Neural cell (in vitro differentiated cells): ENCODE measurements at regions not wholly inside any gene's neighbourhood (a gene's known extent, or its start where the extent isn't known, plus 50 kb on each side); places are given as distances from the start of the nearest gene placed in this dataset.

Experiments used
- H2AFZ ChIP-seq: fragments of 200-600, 300-800 bp; sonication (generic), shearing (Covaris generic); 2 replicates; pipeline ENCODE4 v1.6.0; 2014; ENCODE audit warnings: low read depth, mild to moderate bottlenecking, antibody characterized with exemption, low read length, moderate library complexity
- H3F3A ChIP-seq: fragments of 200-600 bp; shearing (Covaris generic); 2 replicates; pipeline ENCODE4 v1.6.1; 2016; ENCODE audit warnings: mild to moderate bottlenecking, moderate library complexity, mixed read lengths, antibody characterized with exemption, low read length; ENCODE audit not compliant: insufficient read depth, poor library complexity, severe bottlenecking
- H3K27ac ChIP-seq: fragments of 200-600, 300-800 bp; sonication (generic), shearing (Covaris generic); 2 replicates; pipeline ENCODE4 v1.5.1; 2014; ENCODE audit warnings: mild to moderate bottlenecking, low read length, moderate library complexity
- H3K27me3 ChIP-seq: fragments of 300-800, 200-600 bp; sonication (generic), shearing (Covaris generic); 2 replicates; pipeline ENCODE4 v1.6.0; 2014; ENCODE audit warnings: mild to moderate bottlenecking, low read depth, low read length, moderate library complexity; ENCODE audit not compliant: insufficient read depth
- H3K36me3 ChIP-seq: fragments of 300-800, 200-600 bp; sonication (generic), shearing (Covaris generic); 2 replicates; pipeline ENCODE4 v1.5.1; 2014; ENCODE audit warnings: mild to moderate bottlenecking, antibody characterized with exemption, low read length, moderate library complexity; ENCODE audit not compliant: insufficient read depth
- H3K4me2 ChIP-seq: fragments of 300-800, 200-600 bp; sonication (generic), shearing (Covaris generic); 2 replicates; pipeline ENCODE4 v1.6.0; 2014; ENCODE audit warnings: mild to moderate bottlenecking, low read length
- H3K4me3 ChIP-seq: fragments of 300-800, 200-600 bp; sonication (generic), shearing (Covaris generic); 2 replicates; pipeline ENCODE4 v1.5.1; 2014; ENCODE audit warnings: mild to moderate bottlenecking, low read length, moderate library complexity
- H3K79me2 ChIP-seq: fragments of 200-600 bp; shearing (Covaris generic); replicated peaks from 2 replicates; pipeline ENCODE4 v1.6.0; 2014; ENCODE audit warnings: mild to moderate bottlenecking, low read length, moderate library complexity; ENCODE audit not compliant: insufficient read depth
- H3K9ac ChIP-seq: fragments of 300-800, 200-600 bp; sonication (generic), shearing (Covaris generic); 2 replicates; pipeline ENCODE4 v1.6.1; 2016; ENCODE audit warnings: mild to moderate bottlenecking, low read length, mixed read lengths
- H3K9me2 ChIP-seq: fragments of 200-600 bp; shearing (Covaris generic); 2 replicates; pipeline ENCODE4 v1.6.1; 2016; ENCODE audit warnings: mild to moderate bottlenecking, low read length, mixed read lengths; ENCODE audit not compliant: insufficient read depth
- H3K9me3 ChIP-seq: fragments of 200-600, 300-800 bp; sonication (generic), shearing (Covaris generic); 2 replicates; pipeline ENCODE4 v1.6.1; 2016; ENCODE audit warnings: mild to moderate bottlenecking, mixed run types, low read length, moderate library complexity, mixed read lengths
- H4K20me1 ChIP-seq: fragments of 200-600 bp; shearing (Covaris generic); 2 replicates; pipeline ENCODE4 v1.6.1; 2016; ENCODE audit warnings: mild to moderate bottlenecking, mixed run types; ENCODE audit not compliant: insufficient read depth
- EP300 ChIP-seq: fragments of 450-650 bp; conservative IDR thresholded peaks from 2 replicates; pipeline ENCODE4 v1.6.1; 2014; ENCODE audit warnings: antibody characterized with exemption, mild to moderate bottlenecking, moderate library complexity; ENCODE audit not compliant: poor library complexity, severe bottlenecking
- EZH2 ChIP-seq: fragments of 200-600, 300-800 bp; shearing (Covaris generic), sonication (generic); IDR thresholded peaks from 2 replicates; pipeline ENCODE4 v1.6.1; 2014; ENCODE audit warnings: antibody characterized with exemption, low read length, borderline replicate concordance, mild to moderate bottlenecking; ENCODE audit not compliant: insufficient read depth, poor library complexity, severe bottlenecking
- MXI1 ChIP-seq: fragments of 450-650 bp; conservative IDR thresholded peaks from 2 replicates; pipeline ENCODE4 v1.6.1; 2014; ENCODE audit warnings: antibody characterized with exemption, mild to moderate bottlenecking; ENCODE audit not compliant: poor library complexity, severe bottlenecking
- POLR2AphosphoS5 ChIP-seq: IDR thresholded peaks from 2 replicates; pipeline ENCODE4 v1.6.1; 2012
- RAD21 ChIP-seq: fragments of 450-650 bp; conservative IDR thresholded peaks from 2 replicates; pipeline ENCODE4 v1.6.1; 2014; ENCODE audit warnings: antibody characterized with exemption, mild to moderate bottlenecking, moderate library complexity
- SMC3 ChIP-seq: fragments of 450-650 bp; conservative IDR thresholded peaks from 2 replicates; pipeline ENCODE4 v1.6.1; 2014; ENCODE audit warnings: antibody characterized with exemption, mild to moderate bottlenecking, moderate library complexity; ENCODE audit not compliant: poor library complexity
- TAF1 ChIP-seq: IDR thresholded peaks from 2 replicates; pipeline ENCODE4 v1.6.1; 2012; ENCODE audit warnings: low read depth
- TF ChIP-seq, protein P1 (sequence below): fragments of 450-650 bp; IDR thresholded peaks from 2 replicates; pipeline ENCODE4 v1.5.1; 2014; ENCODE audit warnings: antibody characterized with exemption, mild to moderate bottlenecking, moderate library complexity; ENCODE audit not compliant: poor library complexity, severe bottlenecking
- TF ChIP-seq, protein P2 (sequence below): IDR thresholded peaks from 2 replicates; pipeline ENCODE4 v1.6.1; 2012; ENCODE audit warnings: borderline replicate concordance

DNA sequence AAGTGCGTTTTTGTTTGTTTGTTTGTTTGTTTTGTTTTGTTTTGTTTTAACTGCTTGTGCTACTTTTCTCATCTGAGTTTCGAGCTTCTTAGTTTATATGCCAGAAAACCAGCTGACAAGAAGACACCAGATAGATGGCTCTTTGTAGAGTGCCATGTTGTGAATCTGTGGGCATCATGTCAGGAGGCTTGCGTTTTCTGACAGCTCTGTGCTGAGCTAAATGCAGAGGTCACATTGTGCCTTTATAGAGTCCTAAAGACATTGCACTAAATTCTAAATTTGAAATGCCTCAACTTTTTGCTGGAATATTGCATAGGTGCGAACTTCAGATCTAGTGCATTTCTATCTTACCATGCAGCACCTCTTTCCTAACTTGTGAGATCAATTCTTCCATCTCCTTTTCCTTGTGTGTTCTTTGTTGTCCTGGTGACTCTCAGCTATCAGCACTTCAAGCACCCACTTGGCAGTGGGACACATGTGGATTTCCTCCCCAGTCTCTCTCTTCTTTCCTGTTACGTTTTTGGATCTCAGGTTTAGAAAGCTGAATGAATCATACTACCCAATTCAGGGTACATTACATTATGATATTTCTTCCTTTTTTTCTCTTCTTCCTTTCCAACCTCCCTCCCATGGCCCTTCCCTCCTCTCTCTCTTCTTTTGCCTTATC is 379.0 kb upstream of the RPS23 start:
- Histone ChIP-seq H4K20me1 (no peaks in the 10 kb centered on the region), H3K4me3 (no peak overlapping the region), H3K27ac (peak overlapping the region; percentile 84), H3K4me2 (no peak overlapping the region), H3K79me2 (no peaks in the 10 kb centered on the region), H3F3A (peaks cover 8% of the 10 kb centered on the region), H2AFZ (no peak overlapping the region), H3K9me3 (no peaks in the 10 kb centered on the region), H3K27me3 (no peaks in the 10 kb centered on the region), H3K36me3 (no peaks in the 10 kb centered on the region), H3K9ac (no peak overlapping the region), H3K9me2 (no peaks in the 10 kb centered on the region)
- TF ChIP-seq EZH2, result no peak
- TF ChIP-seq SMC3, result no peak
- no peak for TF ChIP-seq POLR2AphosphoS5
- TF ChIP-seq MXI1, result no peak
- TF ChIP-seq, protein P1, sequence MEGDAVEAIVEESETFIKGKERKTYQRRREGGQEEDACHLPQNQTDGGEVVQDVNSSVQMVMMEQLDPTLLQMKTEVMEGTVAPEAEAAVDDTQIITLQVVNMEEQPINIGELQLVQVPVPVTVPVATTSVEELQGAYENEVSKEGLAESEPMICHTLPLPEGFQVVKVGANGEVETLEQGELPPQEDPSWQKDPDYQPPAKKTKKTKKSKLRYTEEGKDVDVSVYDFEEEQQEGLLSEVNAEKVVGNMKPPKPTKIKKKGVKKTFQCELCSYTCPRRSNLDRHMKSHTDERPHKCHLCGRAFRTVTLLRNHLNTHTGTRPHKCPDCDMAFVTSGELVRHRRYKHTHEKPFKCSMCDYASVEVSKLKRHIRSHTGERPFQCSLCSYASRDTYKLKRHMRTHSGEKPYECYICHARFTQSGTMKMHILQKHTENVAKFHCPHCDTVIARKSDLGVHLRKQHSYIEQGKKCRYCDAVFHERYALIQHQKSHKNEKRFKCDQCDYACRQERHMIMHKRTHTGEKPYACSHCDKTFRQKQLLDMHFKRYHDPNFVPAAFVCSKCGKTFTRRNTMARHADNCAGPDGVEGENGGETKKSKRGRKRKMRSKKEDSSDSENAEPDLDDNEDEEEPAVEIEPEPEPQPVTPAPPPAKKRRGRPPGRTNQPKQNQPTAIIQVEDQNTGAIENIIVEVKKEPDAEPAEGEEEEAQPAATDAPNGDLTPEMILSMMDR, result no peak
- TF ChIP-seq EP300, result no peak
- TF ChIP-seq, protein P2, sequence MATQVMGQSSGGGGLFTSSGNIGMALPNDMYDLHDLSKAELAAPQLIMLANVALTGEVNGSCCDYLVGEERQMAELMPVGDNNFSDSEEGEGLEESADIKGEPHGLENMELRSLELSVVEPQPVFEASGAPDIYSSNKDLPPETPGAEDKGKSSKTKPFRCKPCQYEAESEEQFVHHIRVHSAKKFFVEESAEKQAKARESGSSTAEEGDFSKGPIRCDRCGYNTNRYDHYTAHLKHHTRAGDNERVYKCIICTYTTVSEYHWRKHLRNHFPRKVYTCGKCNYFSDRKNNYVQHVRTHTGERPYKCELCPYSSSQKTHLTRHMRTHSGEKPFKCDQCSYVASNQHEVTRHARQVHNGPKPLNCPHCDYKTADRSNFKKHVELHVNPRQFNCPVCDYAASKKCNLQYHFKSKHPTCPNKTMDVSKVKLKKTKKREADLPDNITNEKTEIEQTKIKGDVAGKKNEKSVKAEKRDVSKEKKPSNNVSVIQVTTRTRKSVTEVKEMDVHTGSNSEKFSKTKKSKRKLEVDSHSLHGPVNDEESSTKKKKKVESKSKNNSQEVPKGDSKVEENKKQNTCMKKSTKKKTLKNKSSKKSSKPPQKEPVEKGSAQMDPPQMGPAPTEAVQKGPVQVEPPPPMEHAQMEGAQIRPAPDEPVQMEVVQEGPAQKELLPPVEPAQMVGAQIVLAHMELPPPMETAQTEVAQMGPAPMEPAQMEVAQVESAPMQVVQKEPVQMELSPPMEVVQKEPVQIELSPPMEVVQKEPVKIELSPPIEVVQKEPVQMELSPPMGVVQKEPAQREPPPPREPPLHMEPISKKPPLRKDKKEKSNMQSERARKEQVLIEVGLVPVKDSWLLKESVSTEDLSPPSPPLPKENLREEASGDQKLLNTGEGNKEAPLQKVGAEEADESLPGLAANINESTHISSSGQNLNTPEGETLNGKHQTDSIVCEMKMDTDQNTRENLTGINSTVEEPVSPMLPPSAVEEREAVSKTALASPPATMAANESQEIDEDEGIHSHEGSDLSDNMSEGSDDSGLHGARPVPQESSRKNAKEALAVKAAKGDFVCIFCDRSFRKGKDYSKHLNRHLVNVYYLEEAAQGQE, result no peak
- TF ChIP-seq RAD21, result no peak
- no peak for TF ChIP-seq TAF1

DNA sequence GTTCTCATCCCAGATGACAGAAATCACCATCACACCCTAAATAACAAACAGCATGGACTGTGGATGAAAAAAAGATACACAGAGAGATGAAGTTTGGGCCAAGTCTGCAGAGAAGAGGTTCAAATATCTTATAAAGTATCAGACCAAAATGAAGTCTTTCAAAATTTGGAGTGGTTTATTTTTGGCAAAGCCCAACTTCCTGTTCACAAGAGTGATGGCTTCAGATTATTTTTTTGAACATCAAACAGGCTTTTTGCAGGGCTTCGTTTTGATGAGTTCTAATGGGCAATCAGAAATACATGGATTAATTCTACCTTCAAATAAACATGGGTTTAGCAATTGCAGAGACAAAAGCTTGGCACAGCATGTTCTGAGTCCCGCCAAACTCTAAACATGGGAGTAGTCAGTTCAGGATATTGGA is 378.2 kb upstream of the RPS23 start:
- H2AFZ ChIP-seq, result no peak overlapping the region
- peaks cover 8% of the 10 kb centered on the region for H3F3A ChIP-seq
- no peaks in the 10 kb centered on the region for H4K20me1 ChIP-seq
- TF ChIP-seq, protein P1, result no peak
- TF ChIP-seq MXI1, result no peak
- no peak for TF ChIP-seq EP300
- TF ChIP-seq RAD21, result no peak
- H3K4me2 ChIP-seq, result no peak overlapping the region
- no peaks in the 10 kb centered on the region for H3K36me3 ChIP-seq
- H3K27ac ChIP-seq, result peak overlapping the region; percentile 84
- no peaks in the 10 kb centered on the region for H3K79me2 ChIP-seq
- H3K9ac ChIP-seq, result no peak overlapping the region
- H3K9me3 ChIP-seq, result no peaks in the 10 kb centered on the region
- H3K27me3 ChIP-seq, result no peaks in the 10 kb centered on the region
- no peak overlapping the region for H3K4me3 ChIP-seq
- H3K9me2 ChIP-seq, result no peaks in the 10 kb centered on the region
